Ureter (tissue), 1 donor: ENCODE measurements at regions not wholly inside any gene's neighbourhood (a gene's known extent, or its start where the extent isn't known, plus 50 kb on each side); places are given as distances from the start of the nearest gene placed in this dataset.
"Not testable (repeated sequence)": the region's sequence is repeated elsewhere in the genome, so short reads cannot be mapped to it uniquely, and the experiment has no call there.

Experiments used
- DNase-seq: peaks from one replicate; pipeline ENCODE4 v3.0.0-alpha.2; 2020; ENCODE audit warnings: low spot score
- donor health status: DM: yes; HTN: yes; CAD: no.

DNA sequence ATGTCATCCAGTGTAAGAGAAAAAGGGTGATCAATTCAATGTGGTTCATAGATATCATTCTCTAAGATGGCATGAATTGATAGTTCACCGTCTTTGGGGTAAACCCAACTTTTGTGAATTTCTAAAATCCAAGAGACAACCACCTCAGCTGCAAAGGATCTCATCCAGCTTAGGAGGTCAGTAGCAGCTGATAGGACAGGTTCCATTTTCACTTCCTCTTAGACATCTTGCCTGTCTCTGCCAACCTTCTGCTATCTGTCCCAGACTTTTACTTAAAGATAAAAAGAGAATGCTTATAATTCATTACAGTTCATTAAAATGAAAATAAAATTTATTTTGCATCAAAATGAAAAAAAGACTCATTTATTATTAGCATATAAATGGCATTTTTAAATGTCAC is 468.2 kb downstream of the XYLT1 start:
- DNase-seq: no peak

- DNase-seq: not testable (repeated sequence)
Observed at GRCh38 chr16:17005963-17006362, 464.8 kb downstream of the XYLT1 start.

- DNase-seq: no peak
Observed at GRCh38 chr16:17011712-17012111, 459.0 kb downstream of the XYLT1 start.

DNA sequence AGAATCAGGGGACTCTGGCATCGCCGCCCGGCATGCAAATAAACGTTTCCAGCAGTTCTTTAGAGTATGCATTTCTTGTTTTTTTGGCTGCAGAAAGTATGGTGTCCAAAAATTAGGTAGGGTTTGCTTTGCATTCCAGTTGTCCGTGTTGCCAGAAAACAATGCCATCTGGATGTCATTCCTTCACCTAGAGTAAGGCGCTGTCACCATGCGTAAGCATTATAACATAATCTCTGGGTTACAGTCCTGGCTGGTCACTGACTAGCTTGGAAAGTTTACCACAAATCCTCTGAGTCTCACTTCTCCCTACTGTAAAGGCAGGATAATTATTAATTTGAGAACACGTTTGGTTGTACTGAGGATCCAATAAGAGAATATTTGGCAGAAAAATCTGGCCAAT is 457.7 kb downstream of the XYLT1 start:
- no peak for DNase-seq

DNA sequence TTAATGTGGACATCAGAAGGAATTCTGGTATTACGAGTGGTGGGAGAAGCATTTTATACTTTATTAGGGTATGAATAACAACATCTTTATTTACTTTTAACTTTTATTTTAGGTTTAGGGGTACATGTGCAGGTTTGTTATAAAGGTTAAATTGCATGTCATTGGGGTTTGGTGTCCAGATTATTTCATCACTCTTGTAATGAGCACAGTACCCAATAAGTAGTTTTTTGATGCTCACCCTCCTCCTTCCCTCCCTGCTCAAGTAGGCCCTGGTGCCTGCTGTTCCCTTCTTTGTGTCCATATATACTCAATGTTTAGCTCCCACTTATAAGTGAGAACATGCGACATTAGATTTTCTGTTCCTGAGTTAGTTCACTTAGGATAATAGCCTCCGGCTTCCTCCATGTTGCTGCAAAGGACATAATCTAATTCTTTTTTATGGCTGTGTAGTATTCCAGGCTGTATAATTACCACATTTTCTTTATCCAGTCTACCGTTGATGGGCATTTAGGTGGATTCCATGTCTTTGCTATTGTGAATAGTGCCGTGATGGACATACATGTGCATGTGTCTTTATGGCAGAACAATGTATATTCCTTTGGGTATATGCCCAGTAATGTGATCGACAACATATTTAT is 456.2 kb downstream of the XYLT1 start:
- no peak for DNase-seq

DNA sequence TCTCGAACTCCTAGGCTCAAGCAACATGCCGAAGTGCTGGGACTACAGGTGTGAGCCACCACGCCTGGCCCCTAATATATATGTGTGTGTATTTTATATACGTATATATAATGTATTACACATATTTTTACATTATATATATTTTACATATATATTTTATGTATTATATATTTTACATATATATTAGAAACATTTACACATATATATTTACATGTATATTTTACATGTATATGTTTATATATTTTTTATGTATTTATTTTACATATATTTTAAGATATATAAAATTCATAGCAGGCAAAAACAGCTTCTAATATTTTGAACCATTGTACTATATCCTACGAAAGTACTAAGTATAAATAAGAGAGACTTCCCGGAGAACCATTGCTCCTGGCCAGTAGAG is 455.1 kb downstream of the XYLT1 start:
- DNase-seq: no peak

DNA sequence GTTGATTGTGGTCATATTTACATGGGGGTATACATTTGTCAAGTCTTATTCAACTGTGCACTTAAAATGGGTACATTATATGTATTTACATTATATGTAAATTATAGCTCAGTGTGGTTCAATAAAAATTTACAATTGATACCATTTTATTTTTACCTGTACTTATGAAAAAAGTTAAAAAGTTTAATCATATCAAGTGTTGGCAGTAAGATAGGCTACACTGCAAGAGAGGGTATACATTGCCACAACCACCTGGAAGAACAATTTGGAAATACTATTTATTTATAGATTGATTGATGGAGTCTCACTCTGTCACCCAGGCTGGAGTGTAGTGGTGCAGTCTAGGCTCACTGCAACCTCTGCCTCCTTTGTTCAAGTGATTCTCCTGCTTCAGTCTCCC is 453.3 kb downstream of the XYLT1 start:
- no peak for DNase-seq

- no peak for DNase-seq
Observed at GRCh38 chr16:17018585-17018939, 452.2 kb downstream of the XYLT1 start.

GRCh38 chr16:17019366-17019765 is 451.4 kb downstream of the XYLT1 start:
- no peak for DNase-seq

- DNase-seq: no peak
Observed at GRCh38 chr16:17023606-17024005, 447.2 kb downstream of the XYLT1 start.

- DNase-seq: no peak
Observed at GRCh38 chr16:17024514-17024913, 446.2 kb downstream of the XYLT1 start.

DNA sequence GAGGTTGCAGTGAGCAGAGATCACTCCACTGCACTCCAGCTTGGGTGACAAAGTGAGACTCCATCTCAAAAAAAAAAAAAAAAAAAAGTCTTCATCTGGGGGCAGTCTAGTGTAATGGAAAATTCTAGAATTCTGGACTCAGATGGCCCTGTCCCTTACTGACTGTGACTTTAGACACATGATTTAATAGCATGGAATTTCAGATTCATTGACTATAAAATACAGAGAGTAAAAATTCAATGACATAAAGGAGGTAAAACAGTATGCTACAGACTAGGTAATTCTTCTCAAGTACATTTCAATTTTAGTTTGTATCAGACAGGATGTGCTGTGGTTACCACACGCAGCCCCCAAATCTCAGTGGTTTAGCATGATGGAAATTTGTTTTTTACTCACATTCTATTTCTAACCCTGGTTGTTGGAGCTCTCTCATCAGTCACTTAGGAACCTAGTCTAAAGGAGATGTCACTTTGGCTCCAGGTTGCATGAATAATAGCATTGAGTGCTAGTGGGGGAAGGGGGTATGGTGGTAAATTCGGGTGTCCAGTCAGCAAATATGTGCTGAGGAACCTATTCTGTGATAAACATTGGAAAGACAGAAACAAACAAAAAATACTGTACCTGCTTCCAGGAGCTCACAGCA is 444.0 kb downstream of the XYLT1 start:
- no peak for DNase-seq

GRCh38 chr16:17027488-17028129 is 443.2 kb downstream of the XYLT1 start:
- no peak for DNase-seq

GRCh38 chr16:17029602-17030350 is 441.0 kb downstream of the XYLT1 start:
- DNase-seq: no peak

GRCh38 chr16:17031484-17032268 is 439.1 kb downstream of the XYLT1 start:
- DNase-seq: no peak

DNA sequence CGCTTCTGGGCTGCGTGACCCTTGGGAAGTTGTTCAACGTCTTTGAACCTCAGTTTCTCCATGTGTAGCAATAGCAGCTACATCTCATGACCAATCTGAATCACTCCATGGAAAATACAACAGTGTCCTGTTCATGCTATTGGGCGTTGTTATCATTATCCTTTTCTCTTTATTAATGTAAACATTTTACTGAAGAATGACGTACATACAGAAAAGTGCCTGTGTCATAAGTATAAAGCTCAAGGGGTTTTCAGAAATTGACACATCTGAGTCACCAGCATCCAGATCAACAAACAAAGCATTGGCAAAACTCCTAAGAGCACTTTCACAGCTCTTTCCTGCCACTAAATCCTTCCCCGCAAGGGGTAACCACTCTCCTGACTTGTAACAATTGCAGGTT is 438.4 kb downstream of the XYLT1 start:
- no peak for DNase-seq

GRCh38 chr16:17034477-17035252 is 436.1 kb downstream of the XYLT1 start:
- no peak for DNase-seq

DNA sequence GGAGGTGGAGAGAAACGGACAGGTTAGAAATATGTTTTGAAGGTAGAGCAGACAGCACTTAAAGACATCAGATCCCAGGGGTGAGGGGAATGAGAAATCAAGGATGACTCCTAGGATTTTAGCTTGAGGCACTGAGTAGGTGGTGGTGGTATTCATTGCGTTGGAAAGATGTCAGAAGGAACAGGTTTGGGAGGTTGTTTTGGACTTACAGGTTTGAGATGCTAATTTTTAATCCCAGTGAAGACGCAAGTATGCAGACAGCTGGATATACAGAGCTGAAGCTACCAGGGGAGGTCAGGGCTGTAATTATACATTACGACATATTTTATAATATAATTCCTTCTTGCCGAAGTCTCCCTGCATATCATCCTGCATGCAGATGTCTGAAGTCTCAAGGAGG is 433.3 kb downstream of the XYLT1 start:
- DNase-seq: no peak

GRCh38 chr16:17038415-17038814 is 432.3 kb downstream of the XYLT1 start:
- no peak for DNase-seq

DNA sequence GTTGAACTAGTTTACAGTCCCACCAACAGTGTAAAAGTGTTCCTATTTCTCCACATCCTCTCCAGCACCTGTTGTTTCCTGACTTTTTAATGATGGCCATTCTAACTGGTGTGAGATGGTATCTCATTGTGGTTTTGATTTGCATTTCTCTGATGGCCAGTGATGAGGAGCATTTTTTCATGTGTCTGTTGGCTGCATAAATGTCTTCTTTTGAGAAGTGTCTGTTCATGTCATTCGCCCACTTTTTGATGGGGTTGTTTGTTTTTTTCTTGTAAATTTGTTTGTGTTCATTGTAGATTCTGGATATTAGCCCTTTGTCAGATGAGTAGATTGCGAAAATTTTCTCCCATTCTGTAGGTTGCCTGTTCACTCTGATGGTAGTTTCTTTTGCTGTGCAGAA is 421.7 kb downstream of the XYLT1 start:
- DNase-seq: not testable (repeated sequence)

DNA sequence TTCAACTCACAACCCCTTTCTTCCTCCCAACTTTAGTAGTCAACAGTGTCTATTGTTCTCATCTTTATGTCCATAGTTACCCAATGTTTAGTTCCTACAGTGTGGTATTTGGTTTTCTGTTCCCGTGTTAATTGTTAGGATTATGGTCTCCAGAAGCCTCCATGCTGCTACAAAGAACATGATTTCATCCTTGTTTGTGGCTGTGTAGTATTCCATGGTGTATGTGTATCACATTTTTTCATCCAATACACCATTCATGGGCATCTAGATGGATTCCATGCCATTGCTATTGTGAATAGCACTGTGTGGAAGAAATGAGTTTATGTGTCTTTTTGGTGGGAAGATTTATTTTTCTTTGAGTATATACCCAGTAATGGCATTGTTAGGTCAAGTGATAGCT is 420.3 kb downstream of the XYLT1 start:
- DNase-seq: no peak
